SJSA1 (cell line): ENCODE measurements at regions not wholly inside any gene's neighbourhood (a gene's known extent, or its start where the extent isn't known, plus 50 kb on each side); places are given as distances from the start of the nearest gene placed in this dataset.

Experiments
- DNase-seq, 2 experiments: peaks; one replicate each; pipeline ENCODE4 v3.0.0-alpha.2; 2015 to 2020; ENCODE audit warnings: low spot score in 2 of 2, low read depth in 1 of 2
- H3K27ac ChIP-seq: fragments of 250-450 bp; sonication (Bioruptor Pico); 2 replicates; pipeline ENCODE4 v1.5.1; 2020; ENCODE audit warnings: mild to moderate bottlenecking, moderate library complexity
- H3K27me3 ChIP-seq: fragments of 250-450 bp; sonication (Bioruptor Pico); replicated peaks from 2 replicates; pipeline ENCODE4 v1.5.1; 2020; ENCODE audit warnings: mild to moderate bottlenecking, moderate library complexity
- H3K36me3 ChIP-seq: fragments of 250-450 bp; sonication (Bioruptor Pico); 2 replicates; pipeline ENCODE4 v1.5.1; 2020; ENCODE audit warnings: mild to moderate bottlenecking
- H3K4me1 ChIP-seq: fragments of 250-450 bp; sonication (Bioruptor Pico); replicated peaks from 2 replicates; pipeline ENCODE4 v1.6.1; 2021; ENCODE audit warnings: mild to moderate bottlenecking
- H3K4me3 ChIP-seq: fragments of 250-450 bp; sonication (Bioruptor Pico); 2 replicates; pipeline ENCODE4 v1.5.1; 2020; ENCODE audit warnings: mild to moderate bottlenecking
- H3K9me3 ChIP-seq: fragments of 250-450 bp; sonication (Bioruptor Pico); replicated peaks from 2 replicates; pipeline ENCODE4 v1.5.1; 2020; ENCODE audit warnings: mild to moderate bottlenecking

GRCh38 chr5:166570865-166571264 lies 1720.6 kb upstream of the WWC1 start:
- H3K36me3 ChIP-seq = no peaks in the 10 kb centered on the region
- no peak for DNase-seq
- no peaks in the 10 kb centered on the region for H3K4me1 ChIP-seq
- H3K27me3 ChIP-seq = no peaks in the 10 kb centered on the region
- peaks cover 13% of the 10 kb centered on the region; the same call in 1 of the 2 replicates for H3K9me3 ChIP-seq
- no peak overlapping the region for H3K4me3 ChIP-seq
- H3K27ac ChIP-seq = no peak overlapping the region

- Histone ChIP-seq H3K4me1 (no peaks in the 10 kb centered on the region), H3K36me3 (no peaks in the 10 kb centered on the region), H3K4me3 (no peak overlapping the region), H3K27ac (no peak overlapping the region), H3K27me3 (no peaks in the 10 kb centered on the region), H3K9me3 (peaks cover 13% of the 10 kb centered on the region; the same call in 1 of the 2 replicates)
- no peak for DNase-seq
Measured at GRCh38 chr5:166571668-166572067, 1719.8 kb upstream of the WWC1 start.

GRCh38 chr5:166576323-166576722 lies 1715.1 kb upstream of the WWC1 start:
- Histone ChIP-seq H3K4me3 (no peak overlapping the region), H3K4me1 (no peaks in the 10 kb centered on the region), H3K9me3 (peaks cover 11% of the 10 kb centered on the region; the same call in 1 of the 2 replicates), H3K36me3 (no peaks in the 10 kb centered on the region), H3K27me3 (no peaks in the 10 kb centered on the region), H3K27ac (no peak overlapping the region)
- no peak for DNase-seq

- H3K4me3 ChIP-seq = no peak overlapping the region
- no peak for DNase-seq
- peaks cover 9% of the 10 kb centered on the region; the same call in 1 of the 2 replicates for H3K9me3 ChIP-seq
- H3K36me3 ChIP-seq = no peaks in the 10 kb centered on the region
- H3K27me3 ChIP-seq = no peaks in the 10 kb centered on the region
- no peak overlapping the region for H3K27ac ChIP-seq
- H3K4me1 ChIP-seq = no peaks in the 10 kb centered on the region
Measured at GRCh38 chr5:166581826-166582225, 1709.6 kb upstream of the WWC1 start.

GRCh38 chr5:166582416-166582815 lies 1709.0 kb upstream of the WWC1 start:
- Histone ChIP-seq H3K4me1 (no peaks in the 10 kb centered on the region), H3K27me3 (no peaks in the 10 kb centered on the region), H3K4me3 (no peak overlapping the region), H3K27ac (no peak overlapping the region), H3K9me3 (peaks cover 11% of the 10 kb centered on the region; the same call in 1 of the 2 replicates), H3K36me3 (no peaks in the 10 kb centered on the region)
- DNase-seq = no peak

GRCh38 chr5:166594567-166594966 lies 1696.9 kb upstream of the WWC1 start:
- Histone ChIP-seq H3K36me3 (no peaks in the 10 kb centered on the region), H3K9me3 (no peaks in the 10 kb centered on the region; the same call in 1 of the 2 replicates), H3K27ac (no peak overlapping the region), H3K4me1 (no peaks in the 10 kb centered on the region), H3K27me3 (no peaks in the 10 kb centered on the region), H3K4me3 (no peak overlapping the region)
- no peak for DNase-seq

- no peaks in the 10 kb centered on the region for H3K4me1 ChIP-seq
- DNase-seq = no peak
- H3K27ac ChIP-seq = no peak overlapping the region
- H3K36me3 ChIP-seq = no peaks in the 10 kb centered on the region
- no peaks in the 10 kb centered on the region for H3K27me3 ChIP-seq
- no peak overlapping the region for H3K4me3 ChIP-seq
- no peaks in the 10 kb centered on the region; the same call in 1 of the 2 replicates for H3K9me3 ChIP-seq
Measured at GRCh38 chr5:166595274-166595951, 1696.0 kb upstream of the WWC1 start.

GRCh38 chr5:166596043-166596442 lies 1695.4 kb upstream of the WWC1 start:
- H3K4me1 ChIP-seq = no peaks in the 10 kb centered on the region
- H3K36me3 ChIP-seq = no peaks in the 10 kb centered on the region
- DNase-seq = no peak
- H3K27ac ChIP-seq = no peak overlapping the region
- no peak overlapping the region for H3K4me3 ChIP-seq
- H3K27me3 ChIP-seq = no peaks in the 10 kb centered on the region
- no peaks in the 10 kb centered on the region for H3K9me3 ChIP-seq

- DNase-seq = no peak
- H3K36me3 ChIP-seq = no peaks in the 10 kb centered on the region
- no peaks in the 10 kb centered on the region for H3K4me1 ChIP-seq
- H3K9me3 ChIP-seq = peaks cover 8% of the 10 kb centered on the region; the same call in 1 of the 2 replicates
- no peak overlapping the region for H3K4me3 ChIP-seq
- no peak overlapping the region for H3K27ac ChIP-seq
- no peaks in the 10 kb centered on the region for H3K27me3 ChIP-seq
Measured at GRCh38 chr5:166602271-166602670, 1689.2 kb upstream of the WWC1 start.

- DNase-seq = no peak
- H3K9me3 ChIP-seq = no peaks in the 10 kb centered on the region
- H3K27me3 ChIP-seq = no peaks in the 10 kb centered on the region
- H3K4me3 ChIP-seq = no peak overlapping the region
- H3K27ac ChIP-seq = no peak overlapping the region
- H3K4me1 ChIP-seq = no peaks in the 10 kb centered on the region
- H3K36me3 ChIP-seq = no peaks in the 10 kb centered on the region
Measured at GRCh38 chr5:166617507-166617906, 1673.9 kb upstream of the WWC1 start.

GRCh38 chr5:166618526-166618925 lies 1672.9 kb upstream of the WWC1 start:
- H3K4me1 ChIP-seq = no peaks in the 10 kb centered on the region

GRCh38 chr5:166624573-166624972 lies 1666.9 kb upstream of the WWC1 start:
- H3K36me3 ChIP-seq = no peaks in the 10 kb centered on the region
- no peak for DNase-seq

More at GRCh38 chr5:166618526-166618925, 1672.9 kb upstream of the WWC1 start:
- no peak for DNase-seq
- H3K4me3 ChIP-seq = no peak overlapping the region
- no peak overlapping the region for H3K27ac ChIP-seq
- H3K36me3 ChIP-seq = no peaks in the 10 kb centered on the region
- no peaks in the 10 kb centered on the region for H3K27me3 ChIP-seq
- no peaks in the 10 kb centered on the region for H3K9me3 ChIP-seq

GRCh38 chr5:166625210-166625865 lies 1666.1 kb upstream of the WWC1 start:
- DNase-seq = peak in 1 of 2 experiments; percentile 24
- H3K4me1 ChIP-seq = peaks cover 5% of the 10 kb centered on the region

More at GRCh38 chr5:166624573-166624972, 1666.9 kb upstream of the WWC1 start:
- Histone ChIP-seq H3K27me3 (no peaks in the 10 kb centered on the region), H3K27ac (peak overlapping the region; percentile 20), H3K4me1 (peaks cover 5% of the 10 kb centered on the region), H3K4me3 (no peak overlapping the region), H3K9me3 (no peaks in the 10 kb centered on the region)

GRCh38 chr5:166637295-166637694 lies 1654.2 kb upstream of the WWC1 start:
- Histone ChIP-seq H3K4me3 (no peak overlapping the region), H3K27ac (no peak overlapping the region), H3K27me3 (no peaks in the 10 kb centered on the region), H3K36me3 (no peaks in the 10 kb centered on the region), H3K4me1 (no peaks in the 10 kb centered on the region), H3K9me3 (no peaks in the 10 kb centered on the region)
- no peak for DNase-seq

More at GRCh38 chr5:166625210-166625865, 1666.1 kb upstream of the WWC1 start:
- Histone ChIP-seq H3K27me3 (no peaks in the 10 kb centered on the region), H3K9me3 (no peaks in the 10 kb centered on the region), H3K27ac (peak overlapping the region; percentile 20), H3K4me3 (no peak overlapping the region), H3K36me3 (no peaks in the 10 kb centered on the region)
